ENCODE measurements at regions not wholly inside any gene's neighbourhood (a gene's known extent, or its start where the extent isn't known, plus 50 kb on each side); places are given as distances from the start of the nearest gene placed in this dataset.

DNA sequence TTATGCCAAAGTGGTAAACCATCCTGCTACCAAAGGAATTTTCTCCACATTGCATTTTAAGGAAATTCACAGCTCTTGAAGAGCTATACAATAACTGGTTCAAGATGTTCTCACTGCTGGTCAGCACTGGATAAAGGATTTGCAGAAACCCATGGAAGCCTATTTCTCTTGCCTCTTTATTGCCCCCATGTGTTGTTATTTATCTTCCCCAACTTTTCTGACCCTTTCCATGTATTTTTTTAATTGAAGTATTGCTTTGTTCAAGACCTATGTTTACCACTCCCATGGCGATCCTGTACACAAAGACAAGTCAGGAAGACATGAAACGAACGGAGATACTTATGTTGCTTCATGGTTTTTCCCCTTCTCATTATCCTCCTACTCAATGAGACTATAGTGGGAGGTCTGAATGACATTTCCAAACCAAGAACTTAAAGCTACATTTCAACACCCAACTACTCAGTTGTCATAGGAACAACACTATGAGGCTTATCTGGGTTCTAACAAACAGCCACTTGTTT is 566.4 kb upstream of the DIPK2B start:
- no peak for DNase-seq

DNA sequence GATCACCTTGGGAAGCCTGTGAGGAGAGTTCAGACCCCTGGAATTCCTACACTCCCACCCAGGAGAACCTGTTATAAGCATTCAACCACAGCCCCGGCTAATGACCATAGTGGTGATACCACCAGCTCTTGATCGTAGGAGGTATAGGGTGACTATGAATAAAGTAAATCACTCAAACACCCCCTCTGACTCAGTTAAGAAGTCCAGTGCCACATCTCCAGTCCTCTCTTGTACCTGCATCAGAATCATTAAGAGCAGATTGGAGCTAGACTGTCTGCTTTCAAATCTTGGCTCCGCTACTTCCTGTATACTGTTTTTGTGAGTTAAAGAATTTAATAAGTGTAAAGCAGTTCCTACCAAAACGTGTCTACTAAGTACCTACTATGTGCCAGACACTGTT is 565.1 kb upstream of the DIPK2B start:
- DNase-seq, result no peak

DNA sequence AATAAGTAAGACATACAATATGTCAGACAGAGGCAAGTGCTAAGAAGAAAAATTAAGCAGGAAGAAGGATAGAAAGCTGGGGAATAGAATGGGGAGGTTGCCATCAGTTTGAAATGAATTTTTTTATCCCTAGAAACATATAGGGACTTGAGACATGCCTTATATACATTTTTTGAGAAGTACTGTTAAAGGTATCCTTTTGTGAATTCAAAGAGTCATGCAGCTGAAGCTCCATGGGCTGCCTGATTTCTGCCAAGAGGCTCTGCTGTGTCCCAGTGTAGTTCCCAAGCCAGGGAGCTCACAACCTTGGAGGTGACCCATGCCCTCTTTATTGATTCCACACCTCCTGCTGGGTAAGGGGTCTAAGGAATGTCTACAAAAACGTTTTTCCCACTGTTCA is 564.6 kb upstream of the DIPK2B start:
- DNase-seq, result no peak

DNA sequence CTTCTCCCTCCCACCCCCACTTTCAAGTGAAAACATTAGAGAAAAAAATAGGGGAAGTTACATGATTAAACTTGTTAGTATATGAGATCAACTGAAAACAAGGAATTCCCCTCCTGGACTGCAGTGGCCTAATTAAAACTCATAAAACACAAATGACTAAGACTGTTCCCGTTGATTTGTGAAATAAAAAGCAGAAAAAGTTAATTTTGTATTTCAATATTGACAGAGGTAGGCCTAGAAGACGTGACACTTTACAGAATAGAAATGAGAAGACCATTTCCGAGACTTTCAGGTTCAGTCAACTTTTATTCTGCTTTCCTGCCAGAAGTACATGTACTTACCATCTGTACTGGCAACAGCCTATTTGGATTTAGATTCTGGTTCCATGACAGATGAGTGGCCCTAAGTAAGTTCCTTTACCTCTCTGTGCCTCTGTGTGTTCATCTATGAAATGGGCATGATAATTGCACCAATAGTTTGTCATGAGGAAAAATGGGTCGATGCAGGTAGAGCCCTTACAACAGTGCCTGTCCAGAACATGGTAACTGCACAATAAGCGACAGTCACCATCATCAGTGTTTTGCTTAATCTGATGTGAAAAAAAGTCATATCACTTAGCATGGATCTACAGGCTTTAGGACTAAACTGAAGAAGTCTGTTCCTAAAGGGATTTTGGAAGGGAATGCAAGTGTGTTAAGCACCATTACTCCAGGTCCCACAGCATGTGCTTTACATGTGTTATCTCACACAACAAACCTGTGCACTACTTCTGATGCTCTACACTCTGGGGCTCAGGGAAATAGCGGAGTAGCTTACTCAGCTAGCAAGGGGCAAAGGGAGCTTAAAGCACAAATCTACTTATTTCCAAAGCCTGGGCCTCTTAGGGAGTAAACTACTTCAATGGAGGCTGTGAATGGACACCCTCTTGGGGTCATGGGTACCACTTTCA is 562.3 kb upstream of the DIPK2B start:
- DNase-seq, result no peak

DNA sequence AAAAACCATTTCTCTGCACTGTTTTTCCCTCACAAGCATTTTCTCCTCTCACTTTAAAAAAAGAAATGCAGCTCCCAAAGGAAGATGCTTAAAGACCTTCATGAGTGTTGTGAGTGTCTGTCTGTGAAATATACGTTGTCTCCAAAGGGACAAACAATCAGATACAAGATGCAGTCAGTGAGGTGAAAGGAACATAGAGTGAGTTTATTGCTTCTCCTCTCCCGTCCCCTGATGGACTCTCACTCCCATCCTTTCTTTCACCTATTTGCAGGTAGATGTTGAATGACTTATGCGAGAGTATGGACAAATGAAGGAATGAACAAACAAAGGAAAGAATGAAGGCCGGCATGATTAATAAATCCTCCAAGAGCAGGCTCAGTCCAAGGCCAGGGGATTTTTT is 561.2 kb upstream of the DIPK2B start:
- DNase-seq, result no peak

DNA sequence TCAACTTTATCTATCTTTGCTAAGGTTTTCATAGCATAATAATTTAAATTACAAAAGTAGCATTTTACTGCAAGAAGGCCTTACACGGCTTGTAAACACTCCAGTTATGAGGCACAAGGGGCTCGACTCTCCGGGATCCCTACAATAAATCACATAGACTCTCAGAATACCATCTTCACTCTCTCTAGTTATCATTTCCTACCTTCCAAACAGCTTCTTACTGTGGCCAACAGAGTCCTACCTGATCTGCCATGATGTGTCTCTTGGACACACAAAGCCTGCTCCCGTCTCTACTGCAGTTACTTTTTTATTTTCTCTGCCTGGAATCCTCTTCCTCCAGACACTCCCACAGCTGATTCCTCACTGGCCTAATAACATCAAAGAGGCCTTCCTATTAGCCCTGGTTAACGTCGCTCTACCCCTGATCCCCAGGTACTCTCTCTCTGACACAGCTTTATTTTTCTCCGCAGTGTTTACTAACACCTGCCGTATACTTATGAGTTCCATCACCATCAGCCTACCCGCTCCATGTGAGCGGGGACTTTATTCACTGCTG is 559.6 kb upstream of the DIPK2B start:
- no peak for DNase-seq

DNA sequence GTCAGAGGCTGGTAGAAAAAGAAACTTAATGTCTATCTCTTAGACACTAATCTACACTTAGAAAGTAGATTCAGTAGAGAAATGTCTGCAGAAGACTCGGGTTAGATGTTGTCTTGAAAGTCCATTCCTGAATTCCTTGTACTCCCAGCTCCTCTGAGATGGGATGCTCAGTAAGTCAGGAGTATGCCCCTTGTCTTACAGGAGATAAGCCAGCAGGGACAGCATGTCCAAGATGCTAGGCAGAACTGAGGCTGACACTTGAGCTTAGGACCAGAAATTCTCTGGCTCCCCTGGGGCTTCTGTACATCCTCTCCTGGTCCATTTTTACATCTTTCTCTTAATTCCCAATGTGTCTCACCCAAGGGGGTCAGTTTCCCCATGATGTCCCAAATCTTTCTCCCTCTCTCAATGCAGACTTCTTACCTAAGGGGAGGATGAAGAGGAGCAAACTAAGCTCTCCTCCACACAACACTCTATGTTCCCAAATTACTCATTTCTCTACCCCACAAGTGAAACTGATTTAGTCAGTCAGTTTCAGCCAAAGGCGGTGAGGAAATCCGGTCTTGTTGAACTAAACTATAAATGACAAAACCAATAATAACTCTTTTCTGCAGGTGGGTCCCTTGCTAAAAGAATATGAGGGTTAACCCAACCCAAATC is 558.2 kb upstream of the DIPK2B start:
- no peak for DNase-seq

DNA sequence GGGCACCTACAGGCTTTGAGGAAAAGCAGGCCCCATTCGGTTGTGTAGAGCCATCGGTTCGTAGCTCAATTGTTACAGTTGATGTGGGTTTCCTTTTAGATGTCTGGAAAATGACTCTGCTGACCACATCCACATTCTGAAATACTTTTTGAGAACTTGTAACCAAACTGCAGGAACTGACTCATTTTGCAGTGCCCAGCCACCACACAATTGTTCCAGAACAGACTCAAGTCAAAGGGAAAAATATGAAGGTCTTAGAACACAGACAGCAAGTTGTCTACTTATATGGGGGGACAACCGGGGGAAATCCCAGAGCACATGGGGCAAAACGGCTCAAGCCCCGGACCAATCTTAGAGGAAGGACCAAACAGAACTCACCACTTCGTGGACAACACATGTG is 557.6 kb upstream of the DIPK2B start:
- no peak for DNase-seq

DNA sequence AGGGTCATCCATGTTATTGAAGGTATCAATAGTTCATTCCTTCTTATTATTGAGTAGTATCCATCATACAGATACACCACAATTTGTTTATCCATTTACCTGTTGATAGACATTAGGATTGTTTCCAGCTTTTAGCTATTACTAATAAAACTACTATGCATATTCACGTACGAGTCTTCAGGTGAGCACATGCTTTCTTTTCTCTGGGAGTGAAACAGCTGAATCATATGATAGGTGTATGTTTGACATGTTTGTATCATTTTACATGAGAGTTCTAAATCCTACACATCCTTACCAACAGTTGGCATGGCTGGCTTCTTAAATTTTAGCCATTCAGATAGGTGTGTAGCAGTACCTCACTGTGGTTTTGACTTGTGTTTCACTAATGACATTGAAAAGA is 556.6 kb upstream of the DIPK2B start:
- no peak for DNase-seq

DNA sequence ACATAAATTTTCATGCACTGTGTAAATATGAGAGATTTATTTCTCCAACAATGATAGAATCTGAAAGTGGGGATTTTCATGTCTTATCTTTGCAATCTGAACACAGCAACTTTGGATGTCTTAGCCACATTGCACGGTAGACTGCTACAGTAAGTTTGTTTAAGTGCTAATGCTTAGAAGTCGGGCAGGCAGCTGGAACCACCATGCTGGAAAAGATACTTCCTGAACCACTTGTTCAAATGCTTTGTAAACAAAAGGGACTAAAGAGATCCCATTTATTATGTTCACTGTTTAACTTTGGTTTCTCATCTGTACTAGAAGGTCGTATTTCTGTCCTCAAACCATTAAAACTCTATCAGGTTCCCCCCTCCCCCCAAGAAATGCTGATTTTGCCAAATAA is 555.9 kb upstream of the DIPK2B start:
- DNase-seq, result no peak

DNA sequence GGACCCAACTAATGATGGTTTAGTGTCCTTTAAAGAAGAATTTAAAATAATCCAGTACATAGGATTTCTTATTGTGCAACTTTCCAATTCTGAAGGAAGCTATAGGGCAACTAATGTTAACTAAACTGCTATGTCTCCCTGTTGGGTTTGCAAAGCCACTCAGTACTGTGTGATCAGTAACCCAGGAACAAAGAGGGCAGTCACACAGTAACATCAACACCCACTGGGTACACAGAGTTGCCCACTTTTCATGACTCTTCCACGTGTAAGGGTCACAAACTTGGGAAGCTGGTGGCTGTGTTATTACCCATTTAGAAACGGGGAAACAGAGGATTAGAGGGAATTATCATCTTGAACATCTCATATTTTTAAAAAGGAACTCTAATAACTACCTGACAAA is 555.0 kb upstream of the DIPK2B start:
- no peak for DNase-seq

DNA sequence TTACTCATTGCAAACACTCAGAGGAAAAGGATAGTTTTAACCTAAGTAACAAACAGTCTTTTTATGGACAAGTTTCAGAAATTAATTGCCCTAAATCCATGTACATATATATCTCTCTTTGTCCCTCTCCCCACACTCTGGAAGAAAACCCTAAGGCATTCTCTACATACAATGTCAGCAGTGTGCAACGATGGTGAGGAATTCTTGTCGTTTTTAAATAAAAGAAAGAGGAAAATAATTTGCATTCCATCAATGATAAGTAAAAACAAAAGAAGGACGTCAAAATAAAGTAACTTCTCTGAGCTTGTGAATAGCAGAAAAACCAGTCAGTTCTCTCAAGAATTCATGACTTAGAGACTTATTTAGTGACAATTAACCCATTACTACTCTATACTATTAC is 550.5 kb upstream of the DIPK2B start:
- no peak for DNase-seq

DNA sequence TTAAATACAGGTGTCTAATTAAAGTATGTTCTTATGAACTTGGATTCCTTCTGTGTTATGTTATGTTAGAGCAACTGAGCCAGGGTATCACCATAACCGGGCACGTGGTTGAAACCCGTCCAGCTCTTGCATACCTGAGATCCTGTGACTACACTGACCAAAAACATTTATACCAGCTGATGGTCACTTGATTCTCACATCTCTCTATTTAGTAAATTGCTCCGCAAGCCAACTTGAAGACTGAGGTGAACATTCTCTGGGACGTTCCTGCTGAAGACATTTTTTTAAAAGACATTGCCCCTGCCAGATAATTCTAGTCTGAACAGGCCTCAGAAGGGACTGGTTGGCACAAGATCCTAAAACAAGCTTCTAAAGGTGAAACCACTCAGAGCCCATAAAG is 550.0 kb upstream of the DIPK2B start:
- DNase-seq, result no peak

DNA sequence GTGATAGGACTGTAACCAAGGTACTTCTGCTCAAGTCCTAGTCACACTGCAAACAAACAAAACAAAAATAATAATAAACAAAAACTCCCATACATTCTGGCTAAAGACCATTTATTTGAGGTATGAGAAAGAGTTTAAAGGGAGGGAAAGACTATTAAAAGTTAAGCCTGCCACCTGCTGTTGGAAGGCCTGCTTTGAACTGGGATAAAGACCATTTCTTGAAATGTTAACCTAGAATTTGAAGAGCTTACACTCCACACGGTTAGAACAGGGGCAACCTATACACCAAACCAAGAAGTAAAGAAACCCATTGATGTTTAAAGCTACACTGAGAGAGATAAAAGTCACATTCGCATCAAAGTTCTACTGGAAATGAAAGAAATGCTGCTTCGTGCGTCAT is 548.7 kb upstream of the DIPK2B start:
- no peak for DNase-seq

DNA sequence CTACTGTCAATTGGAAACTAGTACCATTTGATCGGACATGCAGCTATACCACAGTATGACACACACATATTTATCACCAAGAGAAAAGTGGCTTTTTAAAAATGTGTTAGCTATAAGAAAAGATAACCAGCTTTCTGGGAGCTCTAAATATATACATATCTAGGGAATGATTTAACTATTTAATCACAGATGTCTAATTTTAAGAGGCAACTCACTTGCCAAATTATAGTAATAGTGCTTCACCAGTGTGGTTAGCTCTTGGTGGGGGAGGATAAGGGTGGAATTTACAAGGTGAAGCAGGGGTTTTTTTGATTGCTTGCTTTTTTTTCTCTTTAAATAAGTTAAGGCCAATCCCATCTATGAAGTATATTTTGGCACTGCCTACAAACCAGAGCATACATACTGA is 547.7 kb upstream of the DIPK2B start:
- DNase-seq, result no peak

DNA sequence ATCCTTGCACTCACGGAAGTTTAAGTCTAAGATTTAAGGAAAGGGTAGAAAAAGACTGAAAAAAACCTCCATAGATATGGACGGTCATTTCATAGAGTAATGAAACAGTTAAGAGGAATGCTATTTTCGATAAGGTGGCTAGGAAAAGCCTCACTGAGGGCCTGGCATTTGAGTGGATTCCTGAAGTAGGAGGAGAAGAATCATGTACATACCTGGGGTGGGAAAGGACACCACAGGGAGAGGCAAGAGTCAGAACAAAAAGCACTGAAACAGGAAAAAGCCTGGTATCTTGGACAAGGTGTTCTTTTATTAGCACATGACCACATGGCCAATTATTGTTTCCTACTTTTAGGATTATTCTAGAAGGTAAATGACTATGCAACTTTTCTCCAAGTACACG is 547.2 kb upstream of the DIPK2B start:
- DNase-seq, result no peak

DNA sequence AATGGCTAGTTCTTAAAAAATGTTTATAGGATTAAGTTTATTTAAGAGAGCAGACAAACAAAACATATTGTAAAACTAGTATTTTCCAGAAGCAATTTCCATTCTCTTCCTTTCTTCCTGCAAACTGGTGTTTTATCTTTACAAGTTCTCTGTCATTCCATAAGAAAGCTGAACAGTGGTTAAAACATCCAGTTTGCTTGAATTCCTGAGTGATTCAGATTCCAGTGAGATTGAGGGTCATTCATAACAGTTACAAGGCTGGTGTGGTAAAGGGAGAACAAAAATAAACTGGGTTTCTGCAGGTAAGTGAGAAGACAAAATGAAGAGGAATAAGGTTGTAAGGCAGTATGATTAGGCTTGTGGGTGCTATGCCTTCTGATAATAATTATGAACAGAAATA is 544.8 kb upstream of the DIPK2B start:
- DNase-seq, result no peak

DNA sequence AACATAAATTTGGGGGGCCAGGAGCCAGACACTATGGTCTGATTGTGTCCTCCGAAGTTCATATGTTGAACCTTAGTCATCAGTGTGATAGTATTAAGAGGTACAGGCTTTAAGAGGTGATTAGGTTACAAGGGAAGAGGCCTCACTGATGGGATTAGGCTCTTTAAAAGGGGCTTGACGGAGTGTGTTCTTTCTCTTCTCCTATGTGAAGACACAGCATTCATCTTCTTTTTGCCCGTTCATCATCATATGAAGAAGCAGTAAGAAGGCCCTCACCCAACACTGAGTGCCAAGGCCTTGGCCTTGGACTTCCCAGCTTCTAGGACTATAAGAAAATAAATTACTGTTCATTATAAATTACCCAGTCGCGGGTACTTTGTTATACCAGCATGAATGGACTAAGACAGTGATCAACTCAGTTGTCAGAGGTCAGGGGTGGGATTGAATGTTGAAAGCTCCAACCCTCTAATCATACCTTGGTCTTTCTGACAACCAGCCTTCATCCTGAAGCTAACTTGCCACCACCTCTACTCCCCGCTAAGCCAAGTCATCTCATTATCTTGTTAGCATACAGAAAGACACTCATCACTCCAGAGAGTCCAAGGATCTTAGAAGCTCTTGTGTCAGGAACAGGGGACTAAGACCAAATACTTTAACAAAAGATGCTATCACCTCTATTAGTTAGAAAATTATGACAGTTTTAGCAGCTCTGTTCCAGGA is 543.4 kb upstream of the DIPK2B start:
- no peak for DNase-seq

DNA sequence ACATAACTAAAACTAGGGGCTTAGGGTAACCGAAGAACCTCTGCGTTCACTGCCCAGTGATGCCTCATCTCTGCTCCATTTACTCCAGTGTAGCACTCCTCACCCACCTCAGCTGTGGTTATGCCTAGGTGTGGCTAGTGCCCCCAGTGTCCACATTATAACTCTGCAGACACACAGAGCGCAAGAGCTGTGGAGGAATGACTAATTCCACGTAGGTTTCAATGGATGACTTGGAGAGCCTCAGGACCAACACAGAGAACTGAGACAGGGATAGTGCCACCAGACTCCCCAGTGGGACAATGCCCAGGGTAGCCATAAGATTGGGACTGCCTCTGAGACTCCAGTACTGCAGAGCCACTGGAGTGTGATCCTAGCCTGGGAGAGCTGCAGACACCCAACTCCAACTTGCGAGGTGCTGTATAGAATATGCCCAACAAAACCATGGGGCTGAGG is 542.4 kb upstream of the DIPK2B start:
- DNase-seq, result no peak

DNA sequence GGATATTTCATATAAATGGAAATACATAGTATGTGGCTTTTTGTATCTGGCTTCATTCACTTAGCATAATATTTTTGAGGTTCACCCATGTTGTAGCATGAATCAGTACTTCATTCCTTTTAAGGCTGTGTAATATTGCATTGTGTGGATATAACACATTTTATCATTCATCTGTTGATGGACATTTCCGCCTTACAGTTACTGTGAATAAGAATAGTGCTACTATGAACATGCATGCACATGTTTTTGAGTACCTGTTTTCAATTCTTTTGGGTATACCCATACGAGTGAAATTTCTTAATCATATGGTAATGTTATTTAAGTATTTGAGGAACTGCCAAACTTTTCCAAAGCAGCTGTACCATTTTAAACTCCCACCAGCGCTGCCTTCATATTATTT is 539.6 kb upstream of the DIPK2B start:
- no peak for DNase-seq

DNA sequence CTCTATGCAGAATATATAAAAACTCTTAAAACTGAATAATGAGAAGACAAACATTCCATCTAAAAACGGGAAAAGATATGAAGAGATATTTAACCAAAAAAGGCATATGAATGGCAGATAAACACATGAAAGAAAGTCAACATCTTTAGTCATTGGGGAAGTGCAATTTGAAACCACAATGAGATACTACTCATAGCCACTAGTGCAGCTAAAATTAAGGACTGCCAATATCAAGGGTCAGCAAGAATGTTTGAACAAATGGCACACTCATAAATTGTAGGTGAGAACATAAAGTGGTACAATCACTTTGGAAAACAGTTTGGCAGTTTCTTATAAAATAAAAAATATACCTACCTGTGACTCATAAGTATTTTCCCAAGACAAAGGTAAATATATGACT is 534.9 kb upstream of the DIPK2B start:
- no peak for DNase-seq

DNA sequence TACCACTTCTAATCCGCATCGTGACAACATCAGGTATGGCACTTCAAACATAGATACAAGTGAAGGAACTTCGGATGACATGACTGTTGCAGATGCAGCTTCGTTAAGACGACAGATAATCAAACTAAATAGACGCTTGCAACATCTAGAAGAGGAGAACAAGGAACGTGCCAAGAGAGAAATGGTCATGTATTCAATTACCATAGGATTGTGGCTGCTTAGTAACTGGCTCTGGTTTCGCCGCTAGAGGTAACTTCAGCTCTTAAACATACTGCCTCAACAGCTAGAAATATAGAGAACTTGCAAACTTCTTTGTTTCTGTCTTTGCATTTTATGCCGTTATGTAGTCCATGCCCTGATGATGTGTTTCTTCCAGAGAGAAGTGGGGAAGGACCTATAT is 530.8 kb upstream of the DIPK2B start:
- no peak for DNase-seq

DNA sequence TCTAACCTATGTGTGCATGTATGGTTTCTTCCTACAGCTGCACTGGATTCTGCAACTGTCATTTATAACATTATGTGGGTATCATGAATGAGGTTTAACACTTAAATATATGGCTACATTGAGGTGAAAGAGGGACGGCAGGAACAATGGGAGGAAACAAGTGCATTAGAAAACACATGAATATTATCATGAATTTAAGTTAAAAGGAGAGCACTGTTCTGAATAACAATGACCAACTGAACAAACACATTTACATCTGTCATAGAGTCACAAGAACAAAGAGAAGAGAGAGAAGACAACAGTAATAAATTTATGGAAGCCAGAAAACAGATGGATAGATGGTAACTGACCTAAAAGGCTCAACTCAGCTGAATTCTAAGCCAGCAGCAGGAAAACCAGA is 527.1 kb upstream of the DIPK2B start:
- no peak for DNase-seq

Measured in 8988T (cell line).